H1 (cell line): ENCODE measurements at regions not wholly inside any gene's neighbourhood (a gene's known extent, or its start where the extent isn't known, plus 50 kb on each side); places are given as distances from the start of the nearest gene placed in this dataset.

ENCODE experiments used
- CTCF ChIA-PET: fragments of 300-600 bp; sonication (Branson Sonifier 250); formaldehyde crosslinking; loops from one replicate; lab custom pipeline; 2021; ENCODE audit not compliant: partially characterized antibody; lab: Charles Lee
- POLR2A ChIA-PET: fragments of 300-600 bp; sonication (Branson Sonifier 250); formaldehyde crosslinking; loops from one replicate; lab custom pipeline; 2021; ENCODE audit warnings: inconsistent platforms; ENCODE audit not compliant: partially characterized antibody; lab: Charles Lee
- DNase-seq, 2 experiments: peaks; one replicate each; pipeline versions ENCODE4 v3.0.0 to v3.0.0-alpha.2; 2010 to 2022; ENCODE audit warnings: low spot score in 2 of 2, low read depth in 1 of 2, mixed read lengths in 1 of 2
- FAIRE-seq: peaks from 2 replicates; lab custom pipeline; 2011; peaks lifted over from hg19 to GRCh38; lab: Jason Lieb, UNC
- H2AFZ ChIP-seq: 2 replicates; pipeline ENCODE4 v1.8.1; 2012; ENCODE audit warnings: low read length, inconsistent platforms
- H2AK5ac ChIP-seq: 2 replicates; pipeline ENCODE4 v1.6.1; 2013; ENCODE audit warnings: low read depth, low read length
- H2BK120ac ChIP-seq: replicated peaks from 2 replicates; pipeline ENCODE3; 2013; ENCODE audit warnings: low read depth, low read length, inconsistent platforms
- H2BK12ac ChIP-seq: 2 replicates; pipeline ENCODE4 v1.6.1; 2013; ENCODE audit warnings: low read depth, low read length
- H2BK15ac ChIP-seq: 2 replicates; pipeline ENCODE4 v1.6.1; 2013; ENCODE audit warnings: low read length
- H2BK20ac ChIP-seq: 2 replicates; pipeline ENCODE4 v1.6.1; 2013; ENCODE audit warnings: low read length
- H2BK5ac ChIP-seq: 2 replicates; pipeline ENCODE4 v1.6.1; 2013; ENCODE audit warnings: low read depth, low read length
- H3K14ac ChIP-seq: 2 replicates; pipeline ENCODE4 v1.6.1; 2013; ENCODE audit warnings: inconsistent platforms; ENCODE audit not compliant: insufficient read length
- H3K18ac ChIP-seq: 2 replicates; pipeline ENCODE4 v1.6.1; 2013; ENCODE audit warnings: low read length; ENCODE audit errors: extremely low read depth
- H3K23ac ChIP-seq: 2 replicates; pipeline ENCODE4 v1.6.1; 2013; ENCODE audit warnings: inconsistent platforms; ENCODE audit not compliant: insufficient read length
- H3K23me2 ChIP-seq: 2 replicates; pipeline ENCODE4 v1.6.1; 2013; ENCODE audit warnings: low read depth, low read length
- H3K27ac ChIP-seq: 2 replicates; pipeline ENCODE4 v1.6.1; 2011; ENCODE audit warnings: low read depth, low read length, inconsistent platforms
- H3K27me3 ChIP-seq, 4 experiments: replicated peaks in 1 of 4; 1 replicate in 1 of 4; 2 replicates in 3 of 4; pipeline versions ENCODE4 v1.6.1 to v1.8.1; 2011 to 2013; ENCODE audit warnings: low read length in 3 of 4, mild to moderate bottlenecking in 3 of 4, inconsistent platforms in 2 of 4, mixed read lengths in 2 of 4, moderate library complexity in 1 of 4; ENCODE audit not compliant: control insufficient read depth in 3 of 4, insufficient read depth in 3 of 4; ENCODE audit errors: extremely low read depth in 1 of 4
- H3K36me3 ChIP-seq, 4 experiments: 2 replicates each; pipeline versions ENCODE4 v1.6.1 to v1.8.1; 2011 to 2013; ENCODE audit warnings: mild to moderate bottlenecking in 4 of 4, low read length in 3 of 4, moderate library complexity in 2 of 4, control low read depth in 1 of 4, inconsistent platforms in 1 of 4; ENCODE audit not compliant: insufficient read depth in 4 of 4, control insufficient read depth in 2 of 4
- H3K4ac ChIP-seq: replicated peaks from 2 replicates; pipeline ENCODE3; 2013; ENCODE audit warnings: low read length, low read depth, mixed read lengths, inconsistent platforms; ENCODE audit not compliant: insufficient read length
- H3K4me1 ChIP-seq, 4 experiments: replicated peaks in 1 of 4; 1 replicate in 1 of 4; 2 replicates in 3 of 4; pipeline versions ENCODE4 v1.6.1 to v1.8.1; 2011 to 2013; ENCODE audit warnings: low read length in 3 of 4, inconsistent platforms in 2 of 4, mixed read lengths in 1 of 4; ENCODE audit not compliant: insufficient read depth in 4 of 4, control insufficient read depth in 3 of 4
- H3K4me2 ChIP-seq, 2 experiments: 2 replicates each; pipeline versions ENCODE4 v1.6.1 to v1.8.1; 2011 to 2013; ENCODE audit warnings: low read depth in 2 of 2, low read length in 2 of 2, control low read depth in 1 of 2, inconsistent platforms in 1 of 2, mild to moderate bottlenecking in 1 of 2; ENCODE audit not compliant: insufficient read depth in 1 of 2
- H3K4me3 ChIP-seq, 4 experiments: fragments of 200-600, 300-600 bp in 1 of 4; sonication (generic), shearing (Covaris generic), sonication (Bioruptor Twin) in 1 of 4; 2 replicates each; pipeline versions ENCODE4 v1.5.1 to v1.8.1; 2011 to 2016; ENCODE audit warnings: low read length in 4 of 4, low read depth in 3 of 4, control low read depth in 2 of 4, inconsistent platforms in 2 of 4, mild to moderate bottlenecking in 2 of 4, mixed read lengths in 1 of 4, moderate library complexity in 1 of 4; ENCODE audit not compliant: insufficient read depth in 2 of 4; ENCODE audit errors: extremely low read depth in 1 of 4
- H3K56ac ChIP-seq: replicated peaks from 2 replicates; pipeline ENCODE3; 2013; ENCODE audit warnings: low read depth, mild to moderate bottlenecking, mixed read lengths, low read length, inconsistent platforms; ENCODE audit not compliant: insufficient read length
- H3K79me1 ChIP-seq: 2 replicates; pipeline ENCODE4 v1.6.1; 2013; ENCODE audit warnings: low read depth, low read length, control low read depth
- H3K79me2 ChIP-seq, 2 experiments: 2 replicates each; pipeline versions ENCODE4 v1.6.1 to v1.8.1; 2012 to 2013; ENCODE audit warnings: low read length in 2 of 2, mild to moderate bottlenecking in 2 of 2, inconsistent platforms in 1 of 2; ENCODE audit not compliant: insufficient read depth in 2 of 2, control insufficient read depth in 1 of 2
- H3K9ac ChIP-seq, 4 experiments: replicated peaks in 1 of 4; 1 replicate in 1 of 4; 2 replicates in 3 of 4; pipeline versions ENCODE4 v1.6.1 to v1.8.1; 2011 to 2013; ENCODE audit warnings: low read depth in 3 of 4, low read length in 3 of 4, control low read depth in 2 of 4, mild to moderate bottlenecking in 2 of 4, moderate library complexity in 2 of 4, inconsistent platforms in 1 of 4; ENCODE audit errors: extremely low read depth in 1 of 4
- H3K9me3 ChIP-seq, 2 experiments: 2 replicates each; pipeline versions ENCODE4 v1.6.1 to v1.8.1; 2012 to 2013; ENCODE audit warnings: mild to moderate bottlenecking in 2 of 2, moderate library complexity in 2 of 2, control low read depth in 1 of 2, inconsistent platforms in 1 of 2, low read depth in 1 of 2, low read length in 1 of 2, mixed read lengths in 1 of 2; ENCODE audit not compliant: insufficient read depth in 2 of 2
- H4K20me1 ChIP-seq, 2 experiments: replicated peaks in 1 of 2; 2 replicates each; pipeline versions ENCODE3 to v1.8.1; 2011 to 2013; ENCODE audit warnings: inconsistent platforms in 2 of 2, low read length in 2 of 2, mild to moderate bottlenecking in 1 of 2; ENCODE audit not compliant: insufficient read depth in 2 of 2, control insufficient read depth in 1 of 2
- H4K5ac ChIP-seq: 2 replicates; pipeline ENCODE4 v1.6.1; 2013; ENCODE audit warnings: low read length, low read depth, mixed read lengths, inconsistent platforms; ENCODE audit not compliant: insufficient read length
- H4K8ac ChIP-seq: 2 replicates; pipeline ENCODE4 v1.8.0; 2013; ENCODE audit warnings: mild to moderate bottlenecking, moderate library complexity, low read length, inconsistent platforms; ENCODE audit not compliant: insufficient read depth; ENCODE audit errors: extremely low read depth
- H4K91ac ChIP-seq: replicated peaks from 2 replicates; pipeline ENCODE3; 2013; ENCODE audit warnings: low read length, mixed read lengths, inconsistent platforms; ENCODE audit not compliant: insufficient read length
- BRCA1 ChIP-seq: IDR thresholded peaks from 2 replicates; pipeline ENCODE4 v1.6.1; 2012; ENCODE audit warnings: low read depth, low read length, improper control_type of control experiment
- CHD2 ChIP-seq: IDR thresholded peaks from 2 replicates; pipeline ENCODE4 v1.6.1; 2012; ENCODE audit warnings: low read length, improper control_type of control experiment
- CREB1 ChIP-seq: IDR thresholded peaks from 2 replicates; pipeline ENCODE4 v1.6.1; 2012; ENCODE audit warnings: inconsistent platforms
- EGR1 ChIP-seq: IDR thresholded peaks from 2 replicates; pipeline ENCODE4 v1.6.1; 2011; ENCODE audit warnings: low read depth, low read length, borderline replicate concordance
- KDM1A ChIP-seq: fragments of 200-600, 300-600 bp; sonication (generic); IDR thresholded peaks from 2 replicates; pipeline ENCODE4 v1.7.1; 2016; ENCODE audit warnings: mild to moderate bottlenecking, low read length, borderline replicate concordance
- POU5F1 ChIP-seq: IDR thresholded peaks from 2 replicates; pipeline ENCODE4 v1.6.1; 2011; ENCODE audit warnings: low read depth, mild to moderate bottlenecking, low read length, moderate library complexity
- RBBP5 ChIP-seq: IDR thresholded peaks from 2 replicates; pipeline ENCODE4 v1.7.1; 2012; ENCODE audit warnings: low read depth, mild to moderate bottlenecking, inconsistent platforms, low read length, moderate library complexity, borderline replicate concordance
- SAP30 ChIP-seq: fragments of 300-600 bp; sonication (generic); IDR thresholded peaks from 2 replicates; pipeline ENCODE4 v1.7.1; 2012; ENCODE audit warnings: low read length, moderate library complexity, mild to moderate bottlenecking, inconsistent platforms; ENCODE audit not compliant: insufficient read depth, insufficient replicate concordance
- SIN3A ChIP-seq, 2 experiments: IDR thresholded peaks in 1 of 2; conservative IDR thresholded peaks in 1 of 2; 2 replicates each; pipeline ENCODE4 v1.6.1; 2011 to 2012; ENCODE audit warnings: low read length in 2 of 2, improper control_type of control experiment in 1 of 2, low read depth in 1 of 2, mild to moderate bottlenecking in 1 of 2
- TEAD4 ChIP-seq: IDR thresholded peaks from 2 replicates; pipeline ENCODE4 v1.6.1; 2012; ENCODE audit warnings: low read depth, low read length, inconsistent platforms, mixed read lengths
- WGBS, 2 experiments: shearing (Covaris generic) in 1 of 2; methylation state at CpG; one replicate each; pipeline versions ENCODE4 v1.1.6 to v1.1.7; 2013 to 2015; ENCODE audit warnings: low lambda C conversion rate in 2 of 2, mixed read lengths in 2 of 2, inconsistent platforms in 1 of 2, low coverage in 1 of 2, missing lambda C conversion rate in 1 of 2; ENCODE audit not compliant: insufficient replicate concordance in 2 of 2, insufficient coverage in 1 of 2, insufficient read length in 1 of 2; ENCODE audit errors: extremely low coverage in 1 of 2, missing lambda C conversion rate in 1 of 2; 5-methylcytosine and 5-hydroxymethylcytosine counted together

GRCh38 chr4:19187691-19188090, 1064.0 kb upstream of the SLIT2 start:
- no peaks in the 10 kb centered on the region for H3K79me2 ChIP-seq
- no peaks in the 10 kb centered on the region for H3K9me3 ChIP-seq
- no peak overlapping the region for H2BK20ac ChIP-seq
- no peak overlapping the region for H4K5ac ChIP-seq
- H3K4me3 ChIP-seq = no peak overlapping the region
- H4K8ac ChIP-seq = no peak overlapping the region
- H3K27me3 ChIP-seq = no peaks in the 10 kb centered on the region
- peak overlapping the region; percentile 75 for H3K4ac ChIP-seq
- H3K18ac ChIP-seq = no peak overlapping the region
- WGBS, 2 experiments = 82% methylated on average over 3 of the region's 3 CpGs; no CpG with 5 or more reads in 1 of the 2 experiments
- H4K91ac ChIP-seq = no peak overlapping the region
- H3K56ac ChIP-seq = no peak overlapping the region
- no peak for TF ChIP-seq CREB1
- TF ChIP-seq POU5F1 = no peak
- TF ChIP-seq RBBP5 = no peak
- TF ChIP-seq EGR1 = no peak
- TF ChIP-seq SAP30 = no peak
- TF ChIP-seq BRCA1 = no peak
- no peak for TF ChIP-seq TEAD4
- TF ChIP-seq CHD2 = no peak
- no peak for TF ChIP-seq SIN3A (conservative IDR thresholded peaks at IDR 0.05 in 1 of 2, IDR thresholded peaks at IDR 0.05 in 1 of 2; ENCODE audit: low read depth in 1 of 2, low read length in 2 of 2)
- TF ChIP-seq KDM1A = no peak
- no peak overlapping the region for H2BK5ac ChIP-seq
- no peak overlapping the region for H3K4me2 ChIP-seq
- H2BK12ac ChIP-seq = peak overlapping the region; percentile 72; the same call in 1 of the 2 replicates
- no peak for FAIRE-seq
- POLR2A ChIA-PET = no interaction called here
- H4K20me1 ChIP-seq = no peaks in the 10 kb centered on the region
- no peaks in the 10 kb centered on the region for H3K23me2 ChIP-seq
- no peak overlapping the region for H2BK15ac ChIP-seq
- no peak overlapping the region for H3K23ac ChIP-seq
- H3K9ac ChIP-seq = no peak overlapping the region
- H2AFZ ChIP-seq = peak overlapping the region; percentile 84
- H3K79me1 ChIP-seq = no peaks in the 10 kb centered on the region
- CTCF ChIA-PET = no interaction called here
- no peaks in the 10 kb centered on the region for H3K36me3 ChIP-seq
- no peaks in the 10 kb centered on the region for H3K4me1 ChIP-seq
- no peak overlapping the region for H3K14ac ChIP-seq
- H2BK120ac ChIP-seq = peak overlapping the region; percentile 18
- H2AK5ac ChIP-seq = no peak overlapping the region
- H3K27ac ChIP-seq = no peak overlapping the region
- no peak for DNase-seq
